Activated T-helper 1 cell treated with anti-CD3 and anti-CD28 coated beads, Interleukin-12 subunit alpha, Interleukin-12 subunit beta, Interleukin-2, Interleukin-4 antibody, amounts not matched to agents 30 ng/mL and 10 ng/mL and 1 ng/mL, durations not matched to agents 14 hours and 24 hours and 36 hours (primary cell): ENCODE measurements at regions not wholly inside any gene's neighbourhood (a gene's known extent, or its start where the extent isn't known, plus 50 kb on each side); places are given as distances from the start of the nearest gene placed in this dataset.

ENCODE experiments used
- DNase-seq: peaks from one replicate; pipeline ENCODE4 v3.0.0; 2021; ENCODE audit warnings: low spot score
- H3K27ac Mint-ChIP-seq: one replicate; pipeline ENCODE4 v1.8.0; 2021; ENCODE audit warnings: mild to moderate bottlenecking, mixed read lengths
- H3K27me3 Mint-ChIP-seq: one replicate; pipeline ENCODE4 v1.8.0; 2022; ENCODE audit warnings: mild to moderate bottlenecking, moderate library complexity, mixed read lengths; ENCODE audit not compliant: insufficient read depth
- H3K36me3 Mint-ChIP-seq: one replicate; pipeline ENCODE4 v1.8.0; 2021; ENCODE audit warnings: low read depth, mixed read lengths
- H3K4me1 Mint-ChIP-seq: one replicate; pipeline ENCODE4 v1.8.0; 2021; ENCODE audit warnings: low read depth, mixed read lengths
- H3K4me3 Mint-ChIP-seq: one replicate; pipeline ENCODE4 v1.8.0; 2021; ENCODE audit warnings: mild to moderate bottlenecking, moderate library complexity, mixed read lengths
- H3K9me3 Mint-ChIP-seq: one replicate; pipeline ENCODE4 v1.8.0; 2021; ENCODE audit warnings: mixed read lengths
- intact Hi-C: fragments of 100-400 bp; cut with micrococcal nuclease; formaldehyde crosslinking; loops from one replicate; pipeline ENCODE4 v1.15.1; 2024

- Mint-ChIP-seq H3K36me3 (no peaks in the 10 kb centered on the region), H3K4me3 (no peak overlapping the region), H3K9me3 (peaks cover 7% of the 10 kb centered on the region), H3K27ac (no peak overlapping the region), H3K4me1 (no peaks in the 10 kb centered on the region), H3K27me3 (no peaks in the 10 kb centered on the region)
- no peak for DNase-seq
- intact Hi-C loops = no loop called here
Observed at GRCh38 chr5:120228262-120229031, 235.7 kb upstream of the PRR16 start.

- H3K36me3 Mint-ChIP-seq = no peaks in the 10 kb centered on the region
- H3K4me3 Mint-ChIP-seq = no peak overlapping the region
- no peak overlapping the region for H3K27ac Mint-ChIP-seq
- DNase-seq = no peak
- H3K9me3 Mint-ChIP-seq = peaks cover 7% of the 10 kb centered on the region
- intact Hi-C loops = no loop called here
- no peaks in the 10 kb centered on the region for H3K27me3 Mint-ChIP-seq
- H3K4me1 Mint-ChIP-seq = no peaks in the 10 kb centered on the region
Observed at GRCh38 chr5:120229036-120229435, 235.1 kb upstream of the PRR16 start.

GRCh38 chr5:120231563-120231962, 232.5 kb upstream of the PRR16 start:
- DNase-seq = no peak
- Mint-ChIP-seq H3K9me3 (peaks cover 7% of the 10 kb centered on the region), H3K36me3 (no peaks in the 10 kb centered on the region), H3K27ac (no peak overlapping the region), H3K4me1 (no peaks in the 10 kb centered on the region), H3K27me3 (no peaks in the 10 kb centered on the region), H3K4me3 (no peak overlapping the region)
- intact Hi-C loops = no loop called here

- peaks cover 4% of the 10 kb centered on the region for H3K9me3 Mint-ChIP-seq
- intact Hi-C loops = no loop called here
Observed at GRCh38 chr5:120236360-120236759, 227.7 kb upstream of the PRR16 start.

GRCh38 chr5:120239086-120239485, 225.0 kb upstream of the PRR16 start:
- intact Hi-C loops = no loop called here
- no peaks in the 10 kb centered on the region for H3K9me3 Mint-ChIP-seq
- no peaks in the 10 kb centered on the region for H3K27me3 Mint-ChIP-seq
- no peak overlapping the region for H3K27ac Mint-ChIP-seq
- no peak for DNase-seq
- no peaks in the 10 kb centered on the region for H3K36me3 Mint-ChIP-seq
- no peaks in the 10 kb centered on the region for H3K4me1 Mint-ChIP-seq
- no peak overlapping the region for H3K4me3 Mint-ChIP-seq

More at GRCh38 chr5:120236360-120236759, 227.7 kb upstream of the PRR16 start:
- Mint-ChIP-seq H3K4me1 (no peaks in the 10 kb centered on the region), H3K4me3 (no peak overlapping the region), H3K27ac (no peak overlapping the region), H3K36me3 (no peaks in the 10 kb centered on the region), H3K27me3 (no peaks in the 10 kb centered on the region)
- DNase-seq = no peak

GRCh38 chr5:120240706-120241105, 223.4 kb upstream of the PRR16 start:
- no peak for DNase-seq
- H3K4me3 Mint-ChIP-seq = no peak overlapping the region
- H3K27me3 Mint-ChIP-seq = no peaks in the 10 kb centered on the region
- intact Hi-C loops = no loop called here
- H3K4me1 Mint-ChIP-seq = no peaks in the 10 kb centered on the region
- no peak overlapping the region for H3K27ac Mint-ChIP-seq
- no peaks in the 10 kb centered on the region for H3K9me3 Mint-ChIP-seq
- no peaks in the 10 kb centered on the region for H3K36me3 Mint-ChIP-seq

- no peaks in the 10 kb centered on the region for H3K36me3 Mint-ChIP-seq
- H3K4me1 Mint-ChIP-seq = no peaks in the 10 kb centered on the region
- H3K27ac Mint-ChIP-seq = no peak overlapping the region
Observed at GRCh38 chr5:120241400-120241799, 222.7 kb upstream of the PRR16 start.

GRCh38 chr5:120251898-120252297, 212.2 kb upstream of the PRR16 start:
- intact Hi-C loops = no loop called here
- no peak for DNase-seq
- H3K36me3 Mint-ChIP-seq = no peaks in the 10 kb centered on the region

More at GRCh38 chr5:120241400-120241799, 222.7 kb upstream of the PRR16 start:
- intact Hi-C loops = no loop called here
- no peak overlapping the region for H3K4me3 Mint-ChIP-seq
- H3K27me3 Mint-ChIP-seq = no peaks in the 10 kb centered on the region
- no peaks in the 10 kb centered on the region for H3K9me3 Mint-ChIP-seq
- no peak for DNase-seq

GRCh38 chr5:120252839-120253238, 211.3 kb upstream of the PRR16 start:
- no peaks in the 10 kb centered on the region for H3K9me3 Mint-ChIP-seq
- H3K27me3 Mint-ChIP-seq = no peaks in the 10 kb centered on the region
- intact Hi-C loops = no loop called here
- no peak overlapping the region for H3K27ac Mint-ChIP-seq
- no peak for DNase-seq
- no peaks in the 10 kb centered on the region for H3K4me1 Mint-ChIP-seq
- no peak overlapping the region for H3K4me3 Mint-ChIP-seq
- no peaks in the 10 kb centered on the region for H3K36me3 Mint-ChIP-seq

More at GRCh38 chr5:120251898-120252297, 212.2 kb upstream of the PRR16 start:
- no peaks in the 10 kb centered on the region for H3K9me3 Mint-ChIP-seq
- H3K27ac Mint-ChIP-seq = no peak overlapping the region
- H3K27me3 Mint-ChIP-seq = no peaks in the 10 kb centered on the region
- H3K4me3 Mint-ChIP-seq = no peak overlapping the region
- H3K4me1 Mint-ChIP-seq = no peaks in the 10 kb centered on the region

GRCh38 chr5:120254385-120254784, 209.7 kb upstream of the PRR16 start:
- DNase-seq = no peak
- Mint-ChIP-seq H3K9me3 (no peaks in the 10 kb centered on the region), H3K27ac (no peak overlapping the region), H3K27me3 (no peaks in the 10 kb centered on the region), H3K36me3 (no peaks in the 10 kb centered on the region), H3K4me3 (no peak overlapping the region), H3K4me1 (no peaks in the 10 kb centered on the region)
- intact Hi-C loops = no loop called here

GRCh38 chr5:120255214-120255613, 208.9 kb upstream of the PRR16 start:
- no peaks in the 10 kb centered on the region for H3K27me3 Mint-ChIP-seq

GRCh38 chr5:120256376-120256775, 207.7 kb upstream of the PRR16 start:
- DNase-seq = no peak
- H3K4me3 Mint-ChIP-seq = no peak overlapping the region
- H3K4me1 Mint-ChIP-seq = no peaks in the 10 kb centered on the region
- intact Hi-C loops = no loop called here
- H3K27me3 Mint-ChIP-seq = no peaks in the 10 kb centered on the region
- no peak overlapping the region for H3K27ac Mint-ChIP-seq
- H3K9me3 Mint-ChIP-seq = no peaks in the 10 kb centered on the region
- no peaks in the 10 kb centered on the region for H3K36me3 Mint-ChIP-seq

More at GRCh38 chr5:120255214-120255613, 208.9 kb upstream of the PRR16 start:
- Mint-ChIP-seq H3K4me3 (no peak overlapping the region), H3K9me3 (no peaks in the 10 kb centered on the region), H3K36me3 (no peaks in the 10 kb centered on the region), H3K4me1 (no peaks in the 10 kb centered on the region), H3K27ac (no peak overlapping the region)
- no peak for DNase-seq
- intact Hi-C loops = no loop called here

GRCh38 chr5:120257358-120257971, 206.6 kb upstream of the PRR16 start:
- DNase-seq = no peak
- Mint-ChIP-seq H3K36me3 (no peaks in the 10 kb centered on the region), H3K4me3 (no peak overlapping the region), H3K27ac (no peak overlapping the region), H3K27me3 (no peaks in the 10 kb centered on the region), H3K4me1 (no peaks in the 10 kb centered on the region), H3K9me3 (no peaks in the 10 kb centered on the region)
- intact Hi-C loops = no loop called here
